ENCODE measurements at regions not wholly inside any gene's neighbourhood (a gene's known extent, or its start where the extent isn't known, plus 50 kb on each side); places are given as distances from the start of the nearest gene placed in this dataset.

GRCh38 chr14:51321036-51321435 lies 81.0 kb downstream of the TMX1 start:
- in situ Hi-C loops (cut with MboI; ENCODE audit: low pct_unique_long_range_greater_than_20kb, low sequenced_read_pairs, unreplicated experiment), result no loop called here
- no peak for DNase-seq (ENCODE audit: low spot score)
- no peak for TF ChIP-seq CTCF (IDR thresholded peaks at IDR 0.05; ENCODE audit: extremely low read depth, insufficient read depth, missing control alignments)

- in situ Hi-C loops (cut with MboI; ENCODE audit: low pct_unique_long_range_greater_than_20kb, low sequenced_read_pairs, unreplicated experiment), result no loop called here
- no peak for DNase-seq (ENCODE audit: low spot score)
- no peak for TF ChIP-seq CTCF (IDR thresholded peaks at IDR 0.05; ENCODE audit: extremely low read depth, insufficient read depth, missing control alignments)
Observed at GRCh38 chr14:51323492-51323891, 83.4 kb downstream of the TMX1 start.

- in situ Hi-C loops (cut with MboI; ENCODE audit: low pct_unique_long_range_greater_than_20kb, low sequenced_read_pairs, unreplicated experiment), result no loop called here
- DNase-seq (ENCODE audit: low spot score), result no peak
- no peak for TF ChIP-seq CTCF (IDR thresholded peaks at IDR 0.05; ENCODE audit: extremely low read depth, insufficient read depth, missing control alignments)
Observed at GRCh38 chr14:51327376-51327775, 87.3 kb downstream of the TMX1 start.

- in situ Hi-C loops (cut with MboI; ENCODE audit: low pct_unique_long_range_greater_than_20kb, low sequenced_read_pairs, unreplicated experiment), result no loop called here
- TF ChIP-seq CTCF (IDR thresholded peaks at IDR 0.05; ENCODE audit: extremely low read depth, insufficient read depth, missing control alignments), result no peak
- no peak for DNase-seq (ENCODE audit: low spot score)
Observed at GRCh38 chr14:51328064-51328771, 88.2 kb downstream of the TMX1 start.

- TF ChIP-seq CTCF (IDR thresholded peaks at IDR 0.05; ENCODE audit: extremely low read depth, insufficient read depth, missing control alignments), result no peak
- in situ Hi-C loops (cut with MboI; ENCODE audit: low pct_unique_long_range_greater_than_20kb, low sequenced_read_pairs, unreplicated experiment), result no loop called here
- no peak for DNase-seq (ENCODE audit: low spot score)
Observed at GRCh38 chr14:51328772-51329353, 88.8 kb downstream of the TMX1 start.

GRCh38 chr14:51331486-51332367 lies 91.7 kb downstream of the TMX1 start:
- no peak for DNase-seq (ENCODE audit: low spot score)
- no peak for TF ChIP-seq CTCF (IDR thresholded peaks at IDR 0.05; ENCODE audit: extremely low read depth, insufficient read depth, missing control alignments)
- in situ Hi-C loops (cut with MboI; ENCODE audit: low pct_unique_long_range_greater_than_20kb, low sequenced_read_pairs, unreplicated experiment), result no loop called here

Measured in GM13977 (cell line).